ENCODE measurements at regions not wholly inside any gene's neighbourhood (a gene's known extent, or its start where the extent isn't known, plus 50 kb on each side); places are given as distances from the start of the nearest gene placed in this dataset.

DNA sequence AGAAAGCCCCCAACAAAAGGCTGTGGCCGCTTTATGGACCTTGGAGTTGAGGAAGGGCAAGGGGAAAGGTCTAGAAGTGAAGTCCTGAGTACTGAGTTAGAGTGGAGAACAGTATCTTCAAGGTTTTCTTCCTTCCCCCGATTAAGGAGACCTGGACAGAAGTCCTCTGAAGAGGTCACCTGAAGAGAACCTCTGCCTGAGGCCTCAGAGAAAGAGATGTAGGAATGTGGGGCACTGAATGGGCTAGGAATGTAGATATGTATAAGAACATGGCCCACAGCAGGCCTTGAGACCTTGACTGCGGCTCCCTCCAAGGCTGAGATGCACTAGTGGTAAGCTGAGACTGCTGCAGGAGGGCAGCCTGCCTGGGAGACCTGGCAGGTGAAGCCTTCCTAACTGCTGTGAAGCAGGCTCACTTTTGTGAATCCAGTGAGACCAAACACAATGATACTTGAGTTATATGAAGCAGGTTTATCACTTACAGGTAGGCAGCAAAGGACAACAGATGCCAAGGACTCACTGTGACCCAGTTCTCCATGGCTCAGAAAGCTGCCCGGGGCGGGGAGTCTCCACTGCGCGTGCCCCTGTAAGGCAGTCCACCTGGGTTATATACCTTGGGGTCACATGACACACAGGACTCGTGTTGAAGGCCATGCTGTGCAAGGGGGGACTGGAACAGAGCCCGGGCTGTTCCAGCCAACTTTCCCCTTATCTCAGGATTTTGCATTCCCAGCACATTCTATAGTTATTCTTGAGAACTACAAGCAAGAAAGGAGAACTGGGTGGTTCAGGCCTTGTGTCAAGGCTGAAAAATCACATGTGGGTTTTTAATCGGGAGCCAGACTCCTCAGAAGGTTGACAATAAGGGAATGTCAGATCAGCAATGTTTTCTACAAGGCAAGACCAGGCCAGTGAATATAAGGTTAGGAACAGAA, 78.8 kb upstream of the PPM1J start:
- Histone ChIP-seq H3K9me3 (no peaks in the 10 kb centered on the region), H3K4me3 (no peak overlapping the region), H3K27me3 (no peaks in the 10 kb centered on the region), H3K36me3 (no peaks in the 10 kb centered on the region), H3K4me1 (no peaks in the 10 kb centered on the region), H3K27ac (no peak overlapping the region)
- TF ChIP-seq POLR2AphosphoS5 (IDR thresholded peaks at IDR 0.05; ENCODE audit: insufficient read depth in 1 of 2, low read depth in 1 of 2) (no peak), CTCF (IDR thresholded peaks at IDR 0.05) (no peak), POLR2A (IDR thresholded peaks at IDR 0.05) (no peak)
- no peak for DNase-seq (ENCODE audit: extremely low spot score in 2 of 2)
- intact Hi-C loops (cut with DNase I) = no loop called here

GRCh38 chr1:112791723-112792104, 76.6 kb upstream of the PPM1J start:
- DNase-seq (ENCODE audit: extremely low spot score in 2 of 2) = no peak
- intact Hi-C loops (cut with DNase I) = no loop called here

DNA sequence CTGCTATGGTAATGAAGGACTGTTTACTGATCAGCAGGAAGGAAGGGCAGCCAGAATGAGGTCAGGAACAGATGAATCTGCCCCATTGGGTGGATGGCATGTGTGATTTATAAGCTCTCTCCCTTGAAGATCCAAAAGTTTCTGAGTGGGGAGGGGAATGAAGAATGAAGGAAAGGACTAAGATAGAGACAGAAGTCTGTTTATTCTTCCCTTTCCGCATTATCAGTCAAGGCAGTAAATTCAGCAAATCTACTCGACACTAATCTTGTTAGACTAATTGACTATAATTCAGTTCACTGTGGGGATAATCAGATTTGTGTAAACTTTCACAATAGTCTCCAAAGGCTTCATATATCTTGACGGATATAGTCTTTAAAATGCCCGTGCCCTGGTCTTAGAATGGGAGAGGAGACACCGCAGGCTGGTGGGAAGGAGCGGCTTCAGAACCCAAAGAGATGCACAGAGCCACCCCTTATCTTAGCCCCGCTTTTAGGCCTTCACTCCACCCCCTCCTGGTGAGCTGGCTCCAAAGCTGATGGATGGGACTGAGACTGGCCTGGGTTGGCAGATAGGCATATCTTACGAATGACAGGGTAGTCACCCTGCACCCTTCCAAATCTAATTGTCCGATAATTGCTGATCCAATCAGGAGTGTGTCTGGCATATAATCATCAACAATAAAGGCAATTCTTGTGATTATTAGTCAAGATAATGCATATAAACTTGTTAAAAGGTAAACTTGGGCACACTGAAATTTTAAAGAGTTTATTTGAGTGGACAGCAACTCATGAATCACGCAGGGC, 76.0 kb upstream of the PPM1J start:
- H3K27ac ChIP-seq = no peak overlapping the region
- no peak for TF ChIP-seq CTCF (IDR thresholded peaks at IDR 0.05)
- TF ChIP-seq POLR2AphosphoS5 (IDR thresholded peaks at IDR 0.05; ENCODE audit: insufficient read depth in 1 of 2, low read depth in 1 of 2) = no peak
- no peak for TF ChIP-seq POLR2A (IDR thresholded peaks at IDR 0.05)
- H3K27me3 ChIP-seq = no peaks in the 10 kb centered on the region
- no peaks in the 10 kb centered on the region for H3K4me1 ChIP-seq
- H3K36me3 ChIP-seq = no peaks in the 10 kb centered on the region
- H3K4me3 ChIP-seq = no peak overlapping the region
- H3K9me3 ChIP-seq = no peaks in the 10 kb centered on the region
- intact Hi-C loops (cut with DNase I) = no loop called here
- no peak for DNase-seq (ENCODE audit: extremely low spot score in 2 of 2)

More at GRCh38 chr1:112791723-112792104, 76.6 kb upstream of the PPM1J start:
- Histone ChIP-seq H3K27me3 (no peaks in the 10 kb centered on the region), H3K27ac (no peak overlapping the region), H3K36me3 (no peaks in the 10 kb centered on the region), H3K4me3 (no peak overlapping the region), H3K9me3 (no peaks in the 10 kb centered on the region), H3K4me1 (no peaks in the 10 kb centered on the region)
- TF ChIP-seq POLR2A (IDR thresholded peaks at IDR 0.05) (no peak), CTCF (IDR thresholded peaks at IDR 0.05) (no peak), POLR2AphosphoS5 (IDR thresholded peaks at IDR 0.05; ENCODE audit: insufficient read depth in 1 of 2, low read depth in 1 of 2) (no peak)

GRCh38 chr1:112788561-112788960, 73.4 kb upstream of the PPM1J start:
- no peaks in the 10 kb centered on the region for H3K9me3 ChIP-seq
- TF ChIP-seq POLR2AphosphoS5 (IDR thresholded peaks at IDR 0.05; ENCODE audit: insufficient read depth in 1 of 2, low read depth in 1 of 2) (no peak), POLR2A (IDR thresholded peaks at IDR 0.05) (no peak), CTCF (IDR thresholded peaks at IDR 0.05) (no peak)
- no peaks in the 10 kb centered on the region for H3K27me3 ChIP-seq
- no peak overlapping the region for H3K27ac ChIP-seq
- no peaks in the 10 kb centered on the region for H3K36me3 ChIP-seq
- DNase-seq (ENCODE audit: extremely low spot score in 2 of 2) = no peak
- H3K4me3 ChIP-seq = no peak overlapping the region
- intact Hi-C loops (cut with DNase I) = no loop called here
- H3K4me1 ChIP-seq = no peaks in the 10 kb centered on the region

All from vagina (tissue), 2 donors.